ENCODE measurements at regions not wholly inside any gene's neighbourhood (a gene's known extent, or its start where the extent isn't known, plus 50 kb on each side); places are given as distances from the start of the nearest gene placed in this dataset.

- Histone ChIP-seq H2AFZ (replicated peaks) (peak overlapping the region; percentile 93), H3K27me3 (no peaks in the 10 kb centered on the region), H3K4me2 (peak overlapping the region; percentile 22), H3K79me2 (ENCODE audit: low read depth) (no peaks in the 10 kb centered on the region), H3K9ac (no peak overlapping the region), H3K36me3 (no peaks in the 10 kb centered on the region), H3F3A (ENCODE audit: low read depth) (no peaks in the 10 kb centered on the region), H4K20me1 (ENCODE audit: low read depth) (no peaks in the 10 kb centered on the region), H3K4me1 (peaks cover 8% of the 10 kb centered on the region), H3K27ac (no peak overlapping the region), H3K4me3 (no peak overlapping the region), H3K9me3 (ENCODE audit: low read depth) (no peaks in the 10 kb centered on the region)
- peak; percentile 53 for DNase-seq (ENCODE audit: low spot score)
- TF ChIP-seq CTCF (IDR thresholded peaks at IDR 0.05): peak; percentile 21
- no peak for TF ChIP-seq EZH2 (IDR thresholded peaks at IDR 0.05)
- no peak for TF ChIP-seq EZH2phosphoT487 (IDR thresholded peaks at IDR 0.05)
- peak overlapping the region; percentile 98 for H3K27ac Mint-ChIP-seq
- H3K27me3 Mint-ChIP-seq (ENCODE audit: insufficient read depth, low read depth): no peaks in the 10 kb centered on the region
- no peaks in the 10 kb centered on the region for H3K36me3 Mint-ChIP-seq
- H3K9me3 Mint-ChIP-seq: peaks cover 3% of the 10 kb centered on the region
- H3K4me1 Mint-ChIP-seq: peaks cover 16% of the 10 kb centered on the region
- no peak overlapping the region for H3K4me3 Mint-ChIP-seq
These were observed 359.5 kb downstream of the DTWD2 start for GRCh38 chr5:118628660-118629354.

GRCh38 chr5:118620233-118620632 lies 368.1 kb downstream of the DTWD2 start:
- no peak overlapping the region for H3K4me2 ChIP-seq
- Mint-ChIP-seq H3K36me3 (no peaks in the 10 kb centered on the region), H3K4me1 (peaks cover 30% of the 10 kb centered on the region), H3K27me3 (ENCODE audit: insufficient read depth, low read depth) (no peaks in the 10 kb centered on the region), H3K4me3 (no peak overlapping the region), H3K9me3 (peaks cover 6% of the 10 kb centered on the region), H3K27ac (peak overlapping the region; percentile 58)
- no peaks in the 10 kb centered on the region for H3K36me3 ChIP-seq
- no peaks in the 10 kb centered on the region for H3F3A ChIP-seq (ENCODE audit: low read depth)
- no peaks in the 10 kb centered on the region for H3K27me3 ChIP-seq
- no peaks in the 10 kb centered on the region for H3K4me1 ChIP-seq
- H3K4me3 ChIP-seq: no peak overlapping the region
- no peak for DNase-seq (ENCODE audit: low spot score)
- no peaks in the 10 kb centered on the region for H3K9me3 ChIP-seq (ENCODE audit: low read depth)
- no peaks in the 10 kb centered on the region for H4K20me1 ChIP-seq (ENCODE audit: low read depth)
- no peak overlapping the region for H2AFZ ChIP-seq (replicated peaks)
- H3K9ac ChIP-seq: no peak overlapping the region
- TF ChIP-seq CTCF (IDR thresholded peaks at IDR 0.05) (no peak), EZH2phosphoT487 (IDR thresholded peaks at IDR 0.05) (no peak), EZH2 (IDR thresholded peaks at IDR 0.05) (no peak)
- no peaks in the 10 kb centered on the region for H3K79me2 ChIP-seq (ENCODE audit: low read depth)
- no peak overlapping the region for H3K27ac ChIP-seq

GRCh38 chr5:118619823-118620222 lies 368.5 kb downstream of the DTWD2 start:
- no peaks in the 10 kb centered on the region for H3K4me1 ChIP-seq
- no peak overlapping the region for H2AFZ ChIP-seq (replicated peaks)
- H3K27ac Mint-ChIP-seq: no peak overlapping the region
- no peak for DNase-seq (ENCODE audit: low spot score)
- H4K20me1 ChIP-seq (ENCODE audit: low read depth): no peaks in the 10 kb centered on the region
- H3K4me3 Mint-ChIP-seq: no peak overlapping the region
- no peaks in the 10 kb centered on the region for H3K36me3 Mint-ChIP-seq
- no peak for TF ChIP-seq EZH2phosphoT487 (IDR thresholded peaks at IDR 0.05)
- no peak for TF ChIP-seq EZH2 (IDR thresholded peaks at IDR 0.05)
- TF ChIP-seq CTCF (IDR thresholded peaks at IDR 0.05): no peak
- H3K27me3 Mint-ChIP-seq (ENCODE audit: insufficient read depth, low read depth): no peaks in the 10 kb centered on the region
- H3K9me3 Mint-ChIP-seq: peaks cover 6% of the 10 kb centered on the region
- H3K4me2 ChIP-seq: no peak overlapping the region
- no peak overlapping the region for H3K9ac ChIP-seq
- H3F3A ChIP-seq (ENCODE audit: low read depth): no peaks in the 10 kb centered on the region
- no peaks in the 10 kb centered on the region for H3K36me3 ChIP-seq
- peaks cover 28% of the 10 kb centered on the region for H3K4me1 Mint-ChIP-seq
- H3K4me3 ChIP-seq: no peak overlapping the region
- H3K9me3 ChIP-seq (ENCODE audit: low read depth): no peaks in the 10 kb centered on the region
- H3K79me2 ChIP-seq (ENCODE audit: low read depth): no peaks in the 10 kb centered on the region
- H3K27ac ChIP-seq: no peak overlapping the region
- H3K27me3 ChIP-seq: no peaks in the 10 kb centered on the region

All from neural progenitor cell (in vitro differentiated cells).